ENCODE measurements at regions not wholly inside any gene's neighbourhood (a gene's known extent, or its start where the extent isn't known, plus 50 kb on each side); places are given as distances from the start of the nearest gene placed in this dataset.

- no peak for TF ChIP-seq ATF3 (IDR thresholded peaks at IDR 0.05)
- TF ChIP-seq MAX (IDR thresholded peaks at IDR 0.05) = no peak
- no peak for TF ChIP-seq REST (IDR thresholded peaks at IDR 0.05; ENCODE audit: low read depth)
- TF ChIP-seq SIN3A (IDR thresholded peaks at IDR 0.05; ENCODE audit: low read depth) = no peak
- no peak for TF ChIP-seq TCF7L2 (IDR thresholded peaks at IDR 0.05; ENCODE audit: borderline replicate concordance, extremely low read depth, insufficient read depth, insufficient read length)
- intact Hi-C loops (cut with micrococcal nuclease) = no loop called here
- CTCF ChIA-PET = interaction anchor here (0.6 kb wide), 1 partner anchor 10 kb away, joined by 5 read pairs; no protein-coding TSS in a partner anchor
- ATAC-seq (no peak), DNase-seq (ENCODE audit: low read depth, low spot score) (no peak)
- RAD21 ChIA-PET (ENCODE audit: low non-redundant PET in 1 of 2, low total read pairs in 2 of 2, uncharacterized antibody in 2 of 2, unreplicated experiment in 2 of 2) = no interaction called here
- no peak overlapping the region for H3K4me3 ChIP-seq (replicated peaks in 1 of 2; ENCODE audit: low read depth in 1 of 2, low read length in 2 of 2)
- no peaks in the 10 kb centered on the region for H4K20me1 ChIP-seq (ENCODE audit: insufficient read depth)
- no peaks in the 10 kb centered on the region for H3K36me3 ChIP-seq (ENCODE audit: control insufficient read depth in 1 of 2, insufficient read depth in 2 of 2, low read length in 2 of 2)
- H3K4me2 ChIP-seq (ENCODE audit: low read length) = no peak overlapping the region
- H3K79me2 ChIP-seq (ENCODE audit: insufficient read depth, low read length) = no peaks in the 10 kb centered on the region
- no peaks in the 10 kb centered on the region for H3K4me1 ChIP-seq (ENCODE audit: control insufficient read depth in 1 of 2, insufficient read depth in 2 of 2, low read length in 2 of 2)
- POLR2A ChIA-PET = no interaction called here
- no peak overlapping the region for H3K27ac ChIP-seq (ENCODE audit: low read depth, low read length)
- no peaks in the 10 kb centered on the region for H3K27me3 ChIP-seq (ENCODE audit: insufficient read depth, low read length)
- no peak overlapping the region for H2AFZ ChIP-seq (ENCODE audit: low read depth, low read length, poor library complexity, severe bottlenecking)
- no TSS peak for BruUV-seq (replicated peaks)
- H3K9ac ChIP-seq (ENCODE audit: low read length) = no peak overlapping the region
- no peaks in the 10 kb centered on the region for H3K9me3 ChIP-seq (ENCODE audit: control insufficient read depth in 1 of 2, insufficient read depth in 1 of 2, low read depth in 1 of 2, low read length in 2 of 2)
- no peaks in the 10 kb centered on the region for H3K9me2 ChIP-seq (ENCODE audit: insufficient read depth)
These were observed 145.0 kb downstream of the CAND1 start for GRCh38 chr12:67414011-67414715.
